Esophagus squamous epithelium (tissue), 4 donors: ENCODE measurements at regions not wholly inside any gene's neighbourhood (a gene's known extent, or its start where the extent isn't known, plus 50 kb on each side); places are given as distances from the start of the nearest gene placed in this dataset.

Experiments used
- CTCF ChIP-seq, 6 experiments: fragments of 450-650 bp in 4 of 6; fragments of 200-600 bp in 2 of 6; sonication (generic) in 2 of 6; IDR thresholded peaks; one replicate each; pipeline ENCODE4 v1.5.1; 2016 to 2019; ENCODE audit warnings: antibody characterized with exemption in 6 of 6, mild to moderate bottlenecking in 4 of 6, moderate library complexity in 4 of 6
- POLR2A ChIP-seq, 4 donors: fragments of 450-650 bp; IDR thresholded peaks; one replicate each; pipeline ENCODE4 v1.6.1; 2017; ENCODE audit warnings: antibody characterized with exemption in 4 of 4, mild to moderate bottlenecking in 4 of 4, moderate library complexity in 3 of 4

- TF ChIP-seq CTCF (IDR thresholded peaks at IDR 0.05) (no peak), POLR2A (IDR thresholded peaks at IDR 0.05) (no peak)
Measured at GRCh38 chr5:130975299-130975698, 189.8 kb downstream of the HINT1 start.
